HUES6 (cell line): ENCODE measurements at regions not wholly inside any gene's neighbourhood (a gene's known extent, or its start where the extent isn't known, plus 50 kb on each side); places are given as distances from the start of the nearest gene placed in this dataset.
"Not testable (repeated sequence)": the region's sequence is repeated elsewhere in the genome, so short reads cannot be mapped to it uniquely, and the experiment has no call there.

Source experiments
- H3K27ac ChIP-seq: 2 replicates; pipeline ENCODE4 v1.7.0; 2013; ENCODE audit warnings: low read depth, mild to moderate bottlenecking, low read length, inconsistent platforms
- H3K27me3 ChIP-seq: 2 replicates; pipeline ENCODE4 v1.6.1; 2013; ENCODE audit warnings: low read length; ENCODE audit not compliant: control insufficient read depth, insufficient read depth
- H3K36me3 ChIP-seq: 2 replicates; pipeline ENCODE4 v1.6.1; 2013; ENCODE audit warnings: low read length; ENCODE audit not compliant: control insufficient read depth, insufficient read depth
- H3K4me1 ChIP-seq: 2 replicates; pipeline ENCODE4 v1.6.1; 2013; ENCODE audit warnings: low read length; ENCODE audit not compliant: control insufficient read depth, insufficient read depth
- H3K4me3 ChIP-seq: 2 replicates; pipeline ENCODE4 v1.5.1; 2013; ENCODE audit warnings: low read depth, low read length
- H3K9ac ChIP-seq: one replicate; pipeline ENCODE4 v1.6.1; 2013; ENCODE audit warnings: mild to moderate bottlenecking, low read length
- H3K9me3 ChIP-seq: 2 replicates; pipeline ENCODE4 v1.6.1; 2013; ENCODE audit warnings: low read depth, low read length; ENCODE audit not compliant: control insufficient read depth, insufficient read depth

GRCh38 chr7:76774279-76774678, 147.2 kb upstream of the POMZP3 start:
- H3K9me3 ChIP-seq, H3K27me3 ChIP-seq, H3K4me1 ChIP-seq, H3K27ac ChIP-seq, H3K36me3 ChIP-seq, H3K9ac ChIP-seq, H3K4me3 ChIP-seq: not testable (repeated sequence)

DNA sequence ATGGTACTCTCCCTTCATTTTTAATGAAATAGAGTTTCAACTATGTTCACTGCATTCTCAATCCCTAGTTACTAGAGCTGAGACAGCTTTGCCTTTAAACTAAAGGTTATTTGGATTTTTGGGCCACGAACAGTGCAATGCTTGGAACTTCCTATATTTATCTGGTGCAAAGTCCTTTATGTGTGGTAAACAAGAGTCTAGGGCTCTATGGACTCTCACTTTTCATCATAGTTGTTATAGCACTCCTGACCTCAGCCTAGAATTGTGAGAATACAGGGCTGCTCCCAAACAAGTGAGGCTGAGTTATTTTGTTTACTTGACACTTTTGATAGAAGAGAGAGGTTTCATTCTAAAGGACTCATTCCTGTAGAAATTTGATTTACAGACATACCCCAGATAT, 144.9 kb upstream of the POMZP3 start:
- not testable (repeated sequence) for H3K36me3 ChIP-seq, H3K27me3 ChIP-seq, H3K9ac ChIP-seq, H3K4me1 ChIP-seq, H3K4me3 ChIP-seq, H3K27ac ChIP-seq, H3K9me3 ChIP-seq

GRCh38 chr7:76763977-76764376, 136.9 kb upstream of the POMZP3 start:
- H3K9me3 ChIP-seq, H3K27me3 ChIP-seq, H3K4me1 ChIP-seq, H3K9ac ChIP-seq, H3K4me3 ChIP-seq, H3K36me3 ChIP-seq, H3K27ac ChIP-seq: not testable (repeated sequence)

- H3K4me1 ChIP-seq, H3K4me3 ChIP-seq, H3K36me3 ChIP-seq, H3K9me3 ChIP-seq, H3K9ac ChIP-seq, H3K27me3 ChIP-seq, H3K27ac ChIP-seq: not testable (repeated sequence)
Observed at GRCh38 chr7:76760546-76761220, 133.6 kb upstream of the POMZP3 start.

DNA sequence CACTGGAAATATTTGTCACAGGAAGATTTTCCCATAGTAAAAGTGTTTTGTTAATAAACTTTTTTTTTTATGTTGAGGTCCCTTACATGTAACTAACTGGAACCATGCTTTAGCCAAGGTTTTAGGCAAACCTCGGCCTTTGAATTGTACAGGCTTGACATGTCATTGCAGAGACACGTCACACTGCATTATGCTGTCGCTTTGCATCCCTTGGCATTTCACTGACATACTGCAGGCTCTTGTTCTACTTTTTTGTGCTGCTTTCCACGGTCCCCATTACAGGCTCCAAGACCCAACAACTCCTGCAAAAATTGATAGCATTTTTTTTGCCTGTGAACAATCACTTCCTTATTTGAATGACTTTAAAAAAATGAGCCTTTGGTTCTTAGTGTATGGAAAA, 112.5 kb upstream of the POMZP3 start:
- H3K4me1 ChIP-seq, H3K4me3 ChIP-seq, H3K27ac ChIP-seq, H3K36me3 ChIP-seq, H3K27me3 ChIP-seq, H3K9ac ChIP-seq, H3K9me3 ChIP-seq: not testable (repeated sequence)

DNA sequence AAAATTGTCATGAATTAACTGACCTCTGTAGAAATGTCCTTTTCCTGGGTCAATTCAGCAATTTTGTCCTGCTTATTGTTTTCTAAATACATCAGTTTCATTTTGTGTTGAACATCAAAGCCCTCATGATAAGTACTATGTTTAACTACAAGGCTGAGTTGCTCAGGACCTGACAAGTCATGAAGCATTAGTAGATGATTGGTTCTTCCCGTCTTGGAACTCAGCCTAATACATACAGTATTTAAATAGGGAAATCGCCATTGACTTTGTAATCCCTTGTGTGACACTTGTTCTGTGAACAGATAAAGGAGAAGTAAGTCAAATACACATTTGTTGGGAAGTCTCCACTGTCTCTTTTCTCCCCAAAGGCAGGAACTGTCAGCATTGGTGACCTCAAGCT, 109.6 kb upstream of the POMZP3 start:
- not testable (repeated sequence) for H3K4me3 ChIP-seq, H3K9me3 ChIP-seq, H3K4me1 ChIP-seq, H3K27me3 ChIP-seq, H3K9ac ChIP-seq, H3K27ac ChIP-seq, H3K36me3 ChIP-seq

DNA sequence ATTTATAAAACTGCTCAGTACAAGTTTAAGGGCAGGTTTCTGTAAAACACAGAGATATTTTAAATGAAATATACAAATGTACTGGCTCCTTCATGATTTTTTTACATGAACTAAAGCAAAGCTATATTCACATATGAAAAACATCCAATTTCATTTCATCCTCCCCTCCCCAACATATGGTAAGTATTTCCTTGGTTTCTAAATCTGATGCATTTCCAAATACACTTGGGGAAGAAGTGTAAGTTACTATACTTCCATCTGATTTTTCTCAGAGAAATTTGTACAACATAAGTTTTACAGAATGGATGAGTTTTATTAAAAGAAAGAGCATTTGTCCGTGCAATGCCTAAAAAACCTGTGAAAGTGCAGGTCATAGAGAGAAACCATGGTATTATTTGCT, 109.0 kb upstream of the POMZP3 start:
- H3K4me1 ChIP-seq, H3K9ac ChIP-seq, H3K9me3 ChIP-seq, H3K36me3 ChIP-seq, H3K4me3 ChIP-seq, H3K27ac ChIP-seq, H3K27me3 ChIP-seq: not testable (repeated sequence)

DNA sequence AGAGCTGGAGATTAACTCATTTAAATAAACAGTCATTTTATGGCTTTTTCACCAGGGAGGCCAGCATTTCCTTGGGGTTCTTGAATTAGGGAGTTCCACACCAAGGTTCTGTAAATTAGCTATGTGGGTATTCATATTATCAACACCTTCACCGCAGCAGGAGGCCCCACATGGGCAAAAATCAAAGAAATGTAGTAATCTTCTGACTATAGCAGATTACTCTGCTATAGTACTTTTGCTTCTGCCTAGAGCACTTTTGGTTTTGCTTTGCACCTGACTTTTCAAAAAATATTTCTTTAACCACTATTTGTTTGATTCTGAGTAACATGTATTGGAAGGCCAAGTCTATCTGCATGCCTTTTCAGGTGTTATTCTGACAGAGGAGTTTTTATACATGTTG, 108.6 kb upstream of the POMZP3 start:
- not testable (repeated sequence) for H3K4me1 ChIP-seq, H3K36me3 ChIP-seq, H3K9ac ChIP-seq, H3K27me3 ChIP-seq, H3K9me3 ChIP-seq, H3K4me3 ChIP-seq, H3K27ac ChIP-seq

DNA sequence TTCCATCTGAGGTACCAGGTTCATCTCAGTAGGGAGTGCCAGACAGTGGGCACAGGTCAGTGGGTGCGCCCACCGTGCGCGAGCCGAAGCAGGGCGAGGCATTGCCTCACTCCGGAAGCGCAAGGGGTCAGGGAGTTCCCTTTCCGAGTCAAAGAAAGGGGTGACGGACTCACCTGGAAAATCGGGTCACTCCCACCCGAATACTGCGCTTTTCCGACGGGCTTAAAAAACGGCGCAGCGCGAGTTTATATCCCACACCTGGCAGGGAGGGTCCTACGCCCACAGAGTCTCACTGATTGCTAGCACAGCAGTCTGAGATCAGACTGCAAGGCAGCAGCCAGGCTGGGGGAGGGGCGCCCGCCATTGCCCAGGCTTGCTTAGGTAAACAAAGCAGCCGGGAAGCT, 101.5 kb upstream of the POMZP3 start:
- not testable (repeated sequence) for H3K4me1 ChIP-seq, H3K9me3 ChIP-seq, H3K36me3 ChIP-seq, H3K27me3 ChIP-seq
- peak overlapping the region; percentile 77; the same call in 1 of the 2 replicates for H3K27ac ChIP-seq
- peak overlapping the region; percentile 68 for H3K4me3 ChIP-seq
- H3K9ac ChIP-seq, result peak overlapping the region; percentile 88

DNA sequence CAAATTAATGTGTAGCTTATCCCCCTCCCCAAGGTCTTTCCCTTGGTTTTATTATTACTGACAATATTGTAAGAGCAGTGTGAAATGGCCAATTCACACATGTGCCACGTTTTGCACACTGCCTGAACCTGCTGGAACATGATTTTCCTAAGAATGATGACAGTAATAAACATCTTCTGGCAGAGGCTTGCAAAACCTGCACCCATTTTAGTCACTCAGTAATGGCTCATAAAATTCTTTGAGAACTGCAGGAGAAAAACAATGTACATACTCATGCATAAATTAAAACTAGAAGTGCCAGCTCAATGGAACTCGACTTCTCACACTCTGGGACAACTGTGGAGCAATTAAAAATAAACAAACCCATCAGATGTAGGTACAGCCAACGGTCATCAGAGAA, 96.8 kb upstream of the POMZP3 start:
- not testable (repeated sequence) for H3K4me1 ChIP-seq

GRCh38 chr7:76716551-76716950, 89.5 kb upstream of the POMZP3 start:
- H3K4me1 ChIP-seq, H3K4me3 ChIP-seq: not testable (repeated sequence)

More for the DNA sequence above, 96.8 kb upstream of the POMZP3 start:
- not testable (repeated sequence) for H3K36me3 ChIP-seq, H3K27me3 ChIP-seq, H3K9ac ChIP-seq, H3K9me3 ChIP-seq, H3K27ac ChIP-seq, H3K4me3 ChIP-seq

DNA sequence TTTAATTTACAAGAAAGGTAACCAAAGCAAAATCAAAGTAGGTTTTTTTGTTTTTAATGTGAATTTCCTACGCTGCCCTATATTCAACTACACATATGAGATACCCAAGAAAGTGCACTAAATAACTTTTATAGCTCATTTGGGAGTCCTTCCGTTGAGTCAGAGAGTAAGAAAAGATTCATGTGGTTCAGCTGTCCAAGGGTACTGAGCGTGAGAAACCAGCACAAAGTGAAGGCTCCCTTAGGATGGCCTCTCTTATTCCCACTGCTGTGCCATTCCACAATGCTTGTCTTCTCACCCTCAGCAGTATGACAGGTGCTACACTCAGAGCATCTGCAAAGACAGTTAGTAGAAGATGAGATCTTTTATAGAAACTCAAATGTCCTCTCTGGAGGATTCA, 85.8 kb upstream of the POMZP3 start:
- not testable (repeated sequence) for H3K4me1 ChIP-seq, H3K36me3 ChIP-seq, H3K9ac ChIP-seq, H3K4me3 ChIP-seq, H3K27me3 ChIP-seq, H3K27ac ChIP-seq
- peaks cover 11% of the 10 kb centered on the region; the same call in 1 of the 2 replicates for H3K9me3 ChIP-seq

More at GRCh38 chr7:76716551-76716950, 89.5 kb upstream of the POMZP3 start:
- not testable (repeated sequence) for H3K27ac ChIP-seq, H3K9ac ChIP-seq, H3K36me3 ChIP-seq, H3K27me3 ChIP-seq
- H3K9me3 ChIP-seq, result peaks cover 11% of the 10 kb centered on the region; the same call in 1 of the 2 replicates
